BE2C (cell line): ENCODE measurements at regions not wholly inside any gene's neighbourhood (a gene's known extent, or its start where the extent isn't known, plus 50 kb on each side); places are given as distances from the start of the nearest gene placed in this dataset.
"Not testable (repeated sequence)": the region's sequence is repeated elsewhere in the genome, so short reads cannot be mapped to it uniquely, and the experiment has no call there.

Experiments used
- DNase-seq: peaks from one replicate; pipeline ENCODE4 v3.0.0-alpha.2; 2020
- H3K27me3 ChIP-seq: fragments of 250-450 bp; sonication (Bioruptor Pico); 2 replicates; pipeline ENCODE4 v1.5.1; 2020; ENCODE audit warnings: mild to moderate bottlenecking
- H3K36me3 ChIP-seq: fragments of 250-450 bp; sonication (Bioruptor Pico); 2 replicates; pipeline ENCODE4 v1.5.1; 2020; ENCODE audit warnings: mild to moderate bottlenecking
- H3K4me1 ChIP-seq: fragments of 250-450 bp; sonication (Bioruptor Pico); 2 replicates; pipeline ENCODE4 v1.5.1; 2020
- H3K4me3 ChIP-seq: 2 replicates; pipeline ENCODE4 v1.5.1; 2011; ENCODE audit warnings: low read depth, low read length
- H3K9me3 ChIP-seq: fragments of 250-450 bp; sonication (Bioruptor Pico); 2 replicates; pipeline ENCODE4 v1.5.1; 2020
- TF ChIP-seq, protein P1 (sequence below): IDR thresholded peaks from 2 replicates; pipeline ENCODE4 v1.5.1; 2012; ENCODE audit warnings: mild to moderate bottlenecking, low read depth, low read length

DNA sequence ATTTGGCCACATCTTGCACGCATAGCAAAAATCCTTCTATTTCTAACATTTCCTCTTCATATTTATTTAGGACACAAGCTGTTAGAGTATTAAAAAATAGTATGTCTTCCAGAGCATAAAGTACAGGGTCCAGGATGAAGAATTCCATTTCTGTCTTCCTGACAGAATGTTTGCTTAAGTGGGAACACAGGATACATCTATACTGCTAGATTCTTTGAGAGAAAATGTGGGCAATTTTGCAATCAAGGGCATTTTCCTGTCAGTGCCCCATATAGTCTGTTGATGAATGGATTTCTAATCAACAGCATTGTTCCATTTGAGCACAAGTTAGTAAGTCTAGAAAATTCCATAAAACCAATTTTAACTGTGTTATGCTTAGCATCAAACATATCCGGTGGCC lies 409.9 kb downstream of the CPS1 start:
- no peak overlapping the region for H3K4me3 ChIP-seq
- H3K4me1 ChIP-seq = no peaks in the 10 kb centered on the region
- no peaks in the 10 kb centered on the region for H3K9me3 ChIP-seq
- TF ChIP-seq, protein P1, sequence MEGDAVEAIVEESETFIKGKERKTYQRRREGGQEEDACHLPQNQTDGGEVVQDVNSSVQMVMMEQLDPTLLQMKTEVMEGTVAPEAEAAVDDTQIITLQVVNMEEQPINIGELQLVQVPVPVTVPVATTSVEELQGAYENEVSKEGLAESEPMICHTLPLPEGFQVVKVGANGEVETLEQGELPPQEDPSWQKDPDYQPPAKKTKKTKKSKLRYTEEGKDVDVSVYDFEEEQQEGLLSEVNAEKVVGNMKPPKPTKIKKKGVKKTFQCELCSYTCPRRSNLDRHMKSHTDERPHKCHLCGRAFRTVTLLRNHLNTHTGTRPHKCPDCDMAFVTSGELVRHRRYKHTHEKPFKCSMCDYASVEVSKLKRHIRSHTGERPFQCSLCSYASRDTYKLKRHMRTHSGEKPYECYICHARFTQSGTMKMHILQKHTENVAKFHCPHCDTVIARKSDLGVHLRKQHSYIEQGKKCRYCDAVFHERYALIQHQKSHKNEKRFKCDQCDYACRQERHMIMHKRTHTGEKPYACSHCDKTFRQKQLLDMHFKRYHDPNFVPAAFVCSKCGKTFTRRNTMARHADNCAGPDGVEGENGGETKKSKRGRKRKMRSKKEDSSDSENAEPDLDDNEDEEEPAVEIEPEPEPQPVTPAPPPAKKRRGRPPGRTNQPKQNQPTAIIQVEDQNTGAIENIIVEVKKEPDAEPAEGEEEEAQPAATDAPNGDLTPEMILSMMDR = no peak
- H3K27me3 ChIP-seq = no peaks in the 10 kb centered on the region
- no peak for DNase-seq
- no peaks in the 10 kb centered on the region for H3K36me3 ChIP-seq

DNA sequence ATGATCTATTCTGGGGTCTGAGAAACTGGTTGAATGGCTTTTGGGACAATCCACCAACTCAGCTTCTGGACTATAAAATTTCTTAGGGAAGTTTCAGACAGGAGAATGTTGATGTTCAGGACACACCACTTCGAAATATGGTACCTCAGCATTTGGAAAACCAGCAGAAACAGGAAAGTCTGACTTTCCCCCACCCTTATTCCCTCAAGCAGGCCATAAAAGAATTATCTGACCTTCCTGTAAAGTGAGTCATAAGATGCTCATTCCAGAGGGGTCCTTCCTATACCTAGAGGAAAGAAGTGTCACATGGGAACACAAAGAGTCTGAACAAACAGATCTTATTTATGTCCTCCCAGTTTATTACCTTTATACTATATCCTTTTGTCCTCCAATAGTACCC lies 415.0 kb downstream of the CPS1 start:
- Histone ChIP-seq H3K27me3 (no peaks in the 10 kb centered on the region), H3K9me3 (no peaks in the 10 kb centered on the region), H3K36me3 (no peaks in the 10 kb centered on the region), H3K4me1 (no peaks in the 10 kb centered on the region), H3K4me3 (no peak overlapping the region)
- DNase-seq = no peak
- TF ChIP-seq, protein P1 = no peak

DNA sequence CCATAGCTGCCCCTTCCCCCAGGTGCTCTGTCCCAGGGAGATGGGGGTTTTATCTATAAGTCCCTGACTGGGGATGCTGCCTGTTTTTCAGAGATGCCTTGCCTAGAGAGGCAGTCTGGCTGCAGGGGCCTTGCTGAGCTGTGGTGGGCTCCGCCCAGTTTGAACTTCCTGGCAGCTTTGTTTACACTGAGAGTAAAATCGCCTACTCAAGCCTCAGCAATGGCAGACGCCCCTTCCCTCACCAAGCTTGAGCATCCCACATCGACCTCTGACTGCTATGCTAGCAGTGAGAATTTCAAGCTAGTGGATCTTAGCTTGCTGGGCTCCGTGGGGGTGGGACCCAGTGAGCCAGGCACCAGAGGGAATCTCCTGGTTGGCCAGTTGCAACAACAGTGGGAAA lies 430.4 kb downstream of the CPS1 start:
- DNase-seq, H3K9me3 ChIP-seq, H3K4me3 ChIP-seq, H3K4me1 ChIP-seq, H3K27me3 ChIP-seq, H3K36me3 ChIP-seq: not testable (repeated sequence)

DNA sequence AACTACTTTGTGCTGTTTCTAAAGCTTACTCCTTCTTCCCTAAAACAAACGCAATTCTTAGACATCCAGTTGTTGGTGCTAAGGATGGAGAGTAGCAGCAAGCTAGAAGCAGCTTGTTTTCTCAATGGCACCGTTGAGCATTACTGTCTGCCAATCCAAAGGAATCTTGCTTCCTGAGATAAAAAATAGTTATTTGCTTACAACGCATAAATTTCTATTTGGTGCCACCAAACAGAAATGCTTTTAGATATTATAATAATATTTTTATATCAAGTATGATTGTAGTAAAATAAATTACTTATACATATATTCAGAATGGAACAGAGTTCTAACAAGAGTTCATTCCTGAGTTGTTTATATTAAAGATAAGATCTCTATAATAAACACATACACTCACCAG lies 434.7 kb downstream of the CPS1 start:
- TF ChIP-seq, protein P1 = no peak
- no peak for DNase-seq
- Histone ChIP-seq H3K9me3 (no peaks in the 10 kb centered on the region), H3K4me3 (no peak overlapping the region), H3K4me1 (peaks cover 15% of the 10 kb centered on the region), H3K27me3 (no peaks in the 10 kb centered on the region), H3K36me3 (no peaks in the 10 kb centered on the region)

DNA sequence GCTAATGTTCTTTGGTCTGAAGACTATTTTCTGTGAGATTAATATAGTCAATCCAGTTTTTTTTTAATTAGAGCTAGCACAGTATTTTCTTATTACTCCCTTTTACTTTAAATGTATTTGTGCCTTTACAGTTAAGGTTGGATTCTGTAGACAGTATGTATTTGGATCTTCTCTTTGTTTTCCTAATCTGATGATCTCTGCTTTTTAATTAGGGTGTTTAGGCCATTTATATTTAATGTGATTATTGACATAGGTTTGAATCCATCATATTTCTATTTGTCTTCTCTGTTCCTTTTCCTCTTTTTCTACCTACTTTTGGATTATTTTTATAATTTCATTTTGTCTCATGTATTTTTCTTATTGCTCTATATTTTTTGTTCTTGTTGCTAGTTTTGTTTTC lies 437.7 kb downstream of the CPS1 start:
- Histone ChIP-seq H3K4me1 (peaks cover 11% of the 10 kb centered on the region), H3K4me3 (no peak overlapping the region), H3K36me3 (no peaks in the 10 kb centered on the region), H3K9me3 (no peaks in the 10 kb centered on the region), H3K27me3 (no peaks in the 10 kb centered on the region)
- no peak for DNase-seq
- TF ChIP-seq, protein P1 = no peak

DNA sequence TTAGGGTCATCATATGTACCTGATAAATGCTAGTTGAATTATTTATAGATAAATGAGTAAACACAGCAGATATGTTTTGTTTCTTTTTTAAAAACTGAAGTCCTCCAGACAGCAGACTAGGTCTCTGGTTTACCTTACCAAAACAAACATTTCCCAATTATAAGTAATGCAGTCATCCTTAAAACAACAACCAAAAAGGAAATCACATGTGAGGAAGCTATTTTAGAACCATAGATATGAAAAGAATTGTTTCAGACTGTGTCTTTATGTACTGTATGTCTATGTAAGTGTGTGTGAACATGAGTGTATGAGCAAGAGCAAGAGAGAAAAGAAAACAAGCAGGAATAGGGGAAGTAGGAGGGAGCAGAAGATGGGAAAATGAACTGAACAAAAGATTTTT lies 441.0 kb downstream of the CPS1 start:
- TF ChIP-seq, protein P1 = no peak
- H3K4me3 ChIP-seq = no peak overlapping the region
- H3K9me3 ChIP-seq = no peaks in the 10 kb centered on the region
- no peaks in the 10 kb centered on the region for H3K27me3 ChIP-seq
- DNase-seq = no peak
- H3K36me3 ChIP-seq = no peaks in the 10 kb centered on the region
- peaks cover 6% of the 10 kb centered on the region; the same call in 1 of the 2 replicates for H3K4me1 ChIP-seq

DNA sequence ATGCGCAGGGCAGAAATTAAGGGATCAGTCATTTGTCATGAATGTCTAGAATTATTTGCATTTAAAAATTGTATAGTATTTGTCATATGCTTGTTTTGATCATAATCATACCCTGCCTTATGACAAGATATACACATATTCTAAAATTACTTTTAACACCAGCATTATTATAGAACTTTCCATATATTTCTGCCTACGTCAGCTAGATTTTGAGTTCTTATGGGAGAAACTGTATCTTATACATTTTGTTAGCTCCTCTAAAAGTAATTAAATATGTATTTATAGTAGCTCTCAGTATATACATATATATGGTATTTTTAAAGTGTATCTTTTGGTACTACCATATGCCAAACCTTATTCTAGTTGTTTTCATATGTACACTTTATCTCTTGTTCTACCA lies 441.9 kb downstream of the CPS1 start:
- Histone ChIP-seq H3K36me3 (no peaks in the 10 kb centered on the region), H3K4me1 (0 out of 2 replicates have a peak, but pooled peaks cover 4% of the 10 kb centered on the region), H3K4me3 (no peak overlapping the region), H3K27me3 (no peaks in the 10 kb centered on the region), H3K9me3 (no peaks in the 10 kb centered on the region)
- no peak for DNase-seq
- TF ChIP-seq, protein P1 = no peak
